Activated CD4-positive, alpha-beta T cell treated with anti-CD3 and anti-CD28 coated beads, Interleukin-10, Interleukin-2, amounts not matched to agents 100 ng/mL and 50 ng/mL, durations not matched to agents 16 hours and 8 hours (primary cell): ENCODE measurements at regions not wholly inside any gene's neighbourhood (a gene's known extent, or its start where the extent isn't known, plus 50 kb on each side); places are given as distances from the start of the nearest gene placed in this dataset.

Source experiments
- DNase-seq: peaks from one replicate; pipeline ENCODE4 v3.0.0-alpha.2; 2020

GRCh38 chrX:38856670-38857265, 55.5 kb downstream of the MID1IP1 start:
- no peak for DNase-seq

- DNase-seq = no peak
Measured at GRCh38 chrX:38857736-38858523, 56.7 kb downstream of the MID1IP1 start.

- no peak for DNase-seq
Measured at GRCh38 chrX:38859602-38860001, 58.3 kb downstream of the MID1IP1 start.

- peak; percentile 4 for DNase-seq
Measured at GRCh38 chrX:38860106-38861013, 59.1 kb downstream of the MID1IP1 start.

GRCh38 chrX:38861489-38861888, 60.2 kb downstream of the MID1IP1 start:
- no peak for DNase-seq

- no peak for DNase-seq
Measured at GRCh38 chrX:38862100-38862499, 60.8 kb downstream of the MID1IP1 start.

- DNase-seq = no peak
Measured at GRCh38 chrX:38864165-38864564, 62.9 kb downstream of the MID1IP1 start.

- DNase-seq = no peak
Measured at GRCh38 chrX:38868321-38868720, 67.1 kb downstream of the MID1IP1 start.

GRCh38 chrX:38868941-38869401, 67.7 kb downstream of the MID1IP1 start:
- no peak for DNase-seq

GRCh38 chrX:38870361-38870895, 69.2 kb downstream of the MID1IP1 start:
- no peak for DNase-seq

- no peak for DNase-seq
Measured at GRCh38 chrX:38871129-38872029, 70.1 kb downstream of the MID1IP1 start.

GRCh38 chrX:38877366-38877765, 76.1 kb downstream of the MID1IP1 start:
- no peak for DNase-seq

GRCh38 chrX:38878641-38879340, 77.5 kb downstream of the MID1IP1 start:
- DNase-seq = no peak

- no peak for DNase-seq
Measured at GRCh38 chrX:38879631-38880220, 78.5 kb downstream of the MID1IP1 start.

- no peak for DNase-seq
Measured at GRCh38 chrX:38880296-38880854, 79.1 kb downstream of the MID1IP1 start.

GRCh38 chrX:38881066-38881465, 79.8 kb downstream of the MID1IP1 start:
- DNase-seq = no peak

GRCh38 chrX:38881727-38882126, 80.5 kb downstream of the MID1IP1 start:
- no peak for DNase-seq

GRCh38 chrX:38882894-38883626, 81.8 kb downstream of the MID1IP1 start:
- no peak for DNase-seq

- no peak for DNase-seq
Measured at GRCh38 chrX:38886112-38886511, 84.9 kb downstream of the MID1IP1 start.

GRCh38 chrX:38887222-38887621, 86.0 kb downstream of the MID1IP1 start:
- DNase-seq = no peak
